ENCODE measurements at regions not wholly inside any gene's neighbourhood (a gene's known extent, or its start where the extent isn't known, plus 50 kb on each side); places are given as distances from the start of the nearest gene placed in this dataset.
"Not testable (repeated sequence)": the region's sequence is repeated elsewhere in the genome, so short reads cannot be mapped to it uniquely, and the experiment has no call there.

- Histone ChIP-seq H3K27ac (no peak overlapping the region), H3K36me3 (no peaks in the 10 kb centered on the region), H3K4me3 (no peak overlapping the region), H3K27me3 (no peaks in the 10 kb centered on the region), H3K9me3 (no peaks in the 10 kb centered on the region), H3K4me1 (no peaks in the 10 kb centered on the region)
- no peak for ATAC-seq
- DNase-seq = no peak
- no peak for TF ChIP-seq CTCF (IDR thresholded peaks at IDR 0.05 in 4 of 5, conservative IDR thresholded peaks at IDR 0.05 in 1 of 5)
- no peak for TF ChIP-seq POLR2A (IDR thresholded peaks at IDR 0.05)
- in situ Hi-C loops (cut with MboI; ENCODE audit: low sequenced_read_pairs in 4 of 4) (no loop called here), intact Hi-C loops (cut with DNase I; ENCODE audit: low total_unique reads) (no loop called here)
Measured at GRCh38 chr9:102507044-102507687, 488.0 kb upstream of the CYLC2 start.

- Histone ChIP-seq H3K9me3 (no peaks in the 10 kb centered on the region), H3K27me3 (no peaks in the 10 kb centered on the region), H3K36me3 (no peaks in the 10 kb centered on the region), H3K4me3 (no peak overlapping the region), H3K27ac (no peak overlapping the region), H3K4me1 (no peaks in the 10 kb centered on the region)
- TF ChIP-seq POLR2A (IDR thresholded peaks at IDR 0.05) (no peak), CTCF (IDR thresholded peaks at IDR 0.05 in 4 of 5, conservative IDR thresholded peaks at IDR 0.05 in 1 of 5) (no peak)
- DNase-seq (no peak), ATAC-seq (no peak)
- intact Hi-C loops (cut with DNase I; ENCODE audit: low total_unique reads) = no loop called here
- in situ Hi-C loops (cut with MboI; ENCODE audit: low sequenced_read_pairs in 4 of 4) = no loop called here
Measured at GRCh38 chr9:102506406-102506805, 488.7 kb upstream of the CYLC2 start.

DNA sequence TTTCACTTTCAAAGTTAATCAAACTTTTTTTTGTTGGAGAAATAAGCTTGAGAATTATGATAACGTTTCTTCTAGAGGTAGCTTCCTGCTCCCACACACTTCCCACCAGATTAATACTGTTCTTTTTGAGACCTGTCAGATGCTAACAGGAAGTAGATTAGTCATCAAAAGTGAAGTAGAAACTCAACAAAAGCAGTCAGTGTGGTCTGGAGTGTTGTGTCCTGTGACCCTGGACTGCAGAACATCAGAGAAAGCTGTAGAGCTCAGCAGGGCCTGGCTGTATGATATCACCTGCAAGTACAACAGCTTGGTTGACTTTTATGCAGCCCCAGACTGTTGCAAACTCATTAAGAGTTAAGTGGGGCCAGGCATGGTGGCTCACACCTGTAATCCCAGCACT lies 495.7 kb upstream of the CYLC2 start:
- H3K9me3 ChIP-seq = no peaks in the 10 kb centered on the region
- DNase-seq = no peak
- intact Hi-C loops (cut with DNase I; ENCODE audit: low total_unique reads) = no loop called here
- in situ Hi-C loops (cut with MboI; ENCODE audit: low sequenced_read_pairs in 4 of 4) = no loop called here
- H3K4me1 ChIP-seq = no peaks in the 10 kb centered on the region
- H3K36me3 ChIP-seq = no peaks in the 10 kb centered on the region
- ATAC-seq = no peak
- H3K27me3 ChIP-seq = no peaks in the 10 kb centered on the region
- H3K27ac ChIP-seq = no peak overlapping the region
- no peak for TF ChIP-seq CTCF (IDR thresholded peaks at IDR 0.05 in 4 of 5, conservative IDR thresholded peaks at IDR 0.05 in 1 of 5)
- TF ChIP-seq POLR2A (IDR thresholded peaks at IDR 0.05) = no peak
- no peak overlapping the region for H3K4me3 ChIP-seq

- DNase-seq = no peak
- no peaks in the 10 kb centered on the region for H3K36me3 ChIP-seq
- intact Hi-C loops (cut with DNase I; ENCODE audit: low total_unique reads) = no loop called here
- no peaks in the 10 kb centered on the region for H3K27me3 ChIP-seq
- H3K4me1 ChIP-seq = no peaks in the 10 kb centered on the region
- in situ Hi-C loops (cut with MboI; ENCODE audit: low sequenced_read_pairs in 4 of 4) = no loop called here
- ATAC-seq = no peak
- H3K27ac ChIP-seq = no peak overlapping the region
- no peak for TF ChIP-seq CTCF (IDR thresholded peaks at IDR 0.05 in 4 of 5, conservative IDR thresholded peaks at IDR 0.05 in 1 of 5)
- no peak for TF ChIP-seq POLR2A (IDR thresholded peaks at IDR 0.05)
- no peak overlapping the region for H3K4me3 ChIP-seq
- no peaks in the 10 kb centered on the region for H3K9me3 ChIP-seq
Measured at GRCh38 chr9:102497709-102498108, 497.4 kb upstream of the CYLC2 start.

DNA sequence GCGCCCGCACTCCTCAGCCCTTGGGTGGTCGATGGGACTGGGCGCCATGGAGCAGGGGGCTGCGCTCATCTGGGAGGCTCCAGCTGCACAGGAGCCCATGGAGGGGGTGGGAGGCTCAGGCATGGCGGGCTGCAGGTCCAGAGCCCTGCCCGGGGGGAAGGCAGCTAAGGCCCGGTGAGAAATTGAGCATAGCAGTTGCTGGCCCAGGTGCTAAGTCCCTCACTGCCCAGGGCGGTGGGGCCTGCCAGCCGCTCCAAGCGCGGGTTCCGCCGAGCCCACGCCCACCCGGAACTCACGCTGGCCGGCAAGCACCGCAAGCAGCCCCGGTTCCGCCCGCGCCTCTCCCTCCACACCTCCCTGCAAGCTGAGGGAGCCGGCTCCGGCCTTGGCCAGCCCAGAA lies 508.2 kb upstream of the CYLC2 start:
- DNase-seq; H3K4me1 ChIP-seq; H3K9me3 ChIP-seq; H3K27me3 ChIP-seq; H3K4me3 ChIP-seq; intact Hi-C loops (cut with DNase I; ENCODE audit: low total_unique reads); in situ Hi-C loops (cut with MboI; ENCODE audit: low sequenced_read_pairs in 4 of 4); H3K27ac ChIP-seq; H3K36me3 ChIP-seq; ATAC-seq: not testable (repeated sequence)
